ENCODE measurements at regions not wholly inside any gene's neighbourhood (a gene's known extent, or its start where the extent isn't known, plus 50 kb on each side); places are given as distances from the start of the nearest gene placed in this dataset.
A peak's percentile ranks its signal among the peaks of the same experiment; 100 is the strongest.

DNA sequence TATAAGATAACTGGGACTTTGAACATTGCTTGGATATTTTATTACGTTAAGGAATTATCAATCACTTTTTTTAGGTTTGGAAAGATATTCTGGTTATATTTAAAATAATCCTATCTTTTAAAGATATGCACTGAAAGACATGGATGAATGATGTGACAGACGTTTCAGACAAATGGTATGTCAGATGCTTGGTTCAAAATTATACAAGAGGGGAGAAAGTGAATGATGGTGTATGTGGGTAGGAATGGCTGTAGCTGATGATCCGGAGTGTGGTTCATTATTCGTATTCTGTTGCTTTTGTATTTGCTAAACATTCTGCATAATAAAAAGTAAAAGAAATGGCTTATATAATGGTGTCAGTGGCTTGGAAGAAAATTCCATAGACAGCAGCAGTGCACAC is 51.0 kb upstream of the SNRPB2 start:
- H3K9me3 ChIP-seq (ENCODE audit: control insufficient read depth, low read length, poor library complexity, severe bottlenecking): no peaks in the 10 kb centered on the region
- peaks cover 3% of the 10 kb centered on the region for H3K4me1 Mint-ChIP-seq
- no peaks in the 10 kb centered on the region for H3K36me3 Mint-ChIP-seq (ENCODE audit: low read depth)
- H3K4me3 Mint-ChIP-seq: no peak overlapping the region
- ATAC-seq (no peak), DNase-seq (no peak)
- H3K27me3 Mint-ChIP-seq: peaks cover 8% of the 10 kb centered on the region
- no peak overlapping the region for H3K27ac Mint-ChIP-seq

GRCh38 chr20:16676891-16677290 is 52.9 kb upstream of the SNRPB2 start:
- no peaks in the 10 kb centered on the region for H3K9me3 ChIP-seq (ENCODE audit: control insufficient read depth, low read length, poor library complexity, severe bottlenecking)
- H3K27me3 Mint-ChIP-seq: peaks cover 8% of the 10 kb centered on the region
- DNase-seq (no peak), ATAC-seq (no peak)
- H3K4me1 Mint-ChIP-seq: peaks cover 3% of the 10 kb centered on the region
- no peak overlapping the region for H3K4me3 Mint-ChIP-seq
- no peaks in the 10 kb centered on the region for H3K36me3 Mint-ChIP-seq (ENCODE audit: low read depth)
- H3K27ac Mint-ChIP-seq: no peak overlapping the region

- no peak for DNase-seq
- Mint-ChIP-seq H3K27ac (no peak overlapping the region), H3K27me3 (peaks cover 8% of the 10 kb centered on the region), H3K4me3 (no peak overlapping the region), H3K36me3 (ENCODE audit: low read depth) (no peaks in the 10 kb centered on the region), H3K4me1 (no peaks in the 10 kb centered on the region)
- ATAC-seq: no peak
- H3K9me3 ChIP-seq (ENCODE audit: control insufficient read depth, low read length, poor library complexity, severe bottlenecking): no peaks in the 10 kb centered on the region
Observed at GRCh38 chr20:16675001-16675564, 54.7 kb upstream of the SNRPB2 start.

DNA sequence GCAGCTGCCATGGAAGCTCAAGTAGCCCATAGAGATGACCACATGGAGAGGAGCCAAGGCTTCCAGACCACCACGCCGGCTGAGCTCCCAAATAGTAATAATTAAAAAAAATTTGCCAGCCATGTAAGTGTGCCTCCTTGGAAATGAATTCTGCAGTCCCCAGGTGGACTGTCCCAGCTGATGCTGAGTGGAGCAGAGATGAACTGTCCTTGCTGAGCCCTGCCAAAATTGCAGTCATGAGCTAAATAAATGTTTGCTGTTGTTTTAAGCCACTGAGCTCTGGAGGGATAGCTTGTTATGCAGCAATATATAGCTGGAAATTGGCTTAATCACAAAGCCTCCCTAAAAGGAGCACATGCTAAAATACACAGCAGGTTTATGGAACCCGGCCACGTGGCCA is 55.6 kb upstream of the SNRPB2 start:
- no peak overlapping the region for H3K27ac Mint-ChIP-seq
- ATAC-seq: no peak
- H3K36me3 Mint-ChIP-seq (ENCODE audit: low read depth): no peaks in the 10 kb centered on the region
- H3K27me3 Mint-ChIP-seq: peaks cover 8% of the 10 kb centered on the region
- no peaks in the 10 kb centered on the region for H3K4me1 Mint-ChIP-seq
- DNase-seq: no peak
- H3K4me3 Mint-ChIP-seq: no peak overlapping the region
- H3K9me3 ChIP-seq (ENCODE audit: control insufficient read depth, low read length, poor library complexity, severe bottlenecking): no peaks in the 10 kb centered on the region

DNA sequence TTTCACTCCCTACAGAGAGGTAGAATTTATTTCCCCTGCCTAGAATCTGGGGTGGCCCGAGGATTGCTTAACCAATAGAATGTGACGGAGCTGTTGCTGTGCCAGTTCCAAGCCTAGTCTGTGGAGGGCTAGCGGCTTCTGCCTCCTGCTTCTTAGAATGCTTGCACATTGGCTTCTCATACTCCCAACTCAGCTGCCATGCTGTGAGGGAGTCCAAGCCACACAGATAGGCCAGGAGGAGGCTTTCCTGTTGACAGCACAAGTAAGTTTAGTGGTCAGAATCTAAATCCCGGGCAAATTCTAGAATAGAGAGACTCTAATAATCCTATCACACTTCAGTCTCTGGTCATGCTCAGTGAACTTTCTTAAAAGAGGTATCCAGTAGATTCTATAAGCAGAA is 57.5 kb upstream of the SNRPB2 start:
- H3K27ac Mint-ChIP-seq: peak overlapping the region; percentile 24
- no peaks in the 10 kb centered on the region for H3K4me1 Mint-ChIP-seq
- ATAC-seq: no peak
- H3K4me3 Mint-ChIP-seq: no peak overlapping the region
- no peaks in the 10 kb centered on the region for H3K36me3 Mint-ChIP-seq (ENCODE audit: low read depth)
- no peaks in the 10 kb centered on the region for H3K9me3 ChIP-seq (ENCODE audit: control insufficient read depth, low read length, poor library complexity, severe bottlenecking)
- no peaks in the 10 kb centered on the region for H3K27me3 Mint-ChIP-seq
- DNase-seq: no peak

GRCh38 chr20:16671753-16672152 is 58.1 kb upstream of the SNRPB2 start:
- Mint-ChIP-seq H3K27ac (no peak overlapping the region), H3K4me1 (no peaks in the 10 kb centered on the region), H3K4me3 (no peak overlapping the region), H3K36me3 (ENCODE audit: low read depth) (no peaks in the 10 kb centered on the region), H3K27me3 (no peaks in the 10 kb centered on the region)
- H3K9me3 ChIP-seq (ENCODE audit: control insufficient read depth, low read length, poor library complexity, severe bottlenecking): no peaks in the 10 kb centered on the region
- ATAC-seq (no peak), DNase-seq (no peak)

DNA sequence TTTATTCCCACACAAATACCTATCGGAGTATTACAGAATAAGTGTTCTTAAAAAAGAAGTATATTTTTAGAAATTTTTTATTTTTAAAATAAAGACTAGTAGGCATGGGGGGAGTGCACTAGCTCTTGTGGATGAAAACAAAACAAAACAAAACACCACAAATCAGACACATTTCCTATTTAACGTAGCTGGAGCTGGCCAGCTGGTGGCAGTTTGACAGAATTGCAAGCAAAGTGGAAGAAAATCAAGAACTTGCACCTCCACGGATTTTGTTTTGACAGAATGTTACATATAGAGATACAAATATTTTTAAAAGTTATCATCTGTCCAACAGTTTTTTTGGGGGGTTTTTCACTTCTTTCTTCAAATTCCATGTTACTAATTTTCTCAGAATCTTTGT is 63.6 kb upstream of the SNRPB2 start:
- H3K27ac Mint-ChIP-seq: no peak overlapping the region
- H3K4me1 Mint-ChIP-seq: no peaks in the 10 kb centered on the region
- H3K4me3 Mint-ChIP-seq: no peak overlapping the region
- no peak for DNase-seq
- no peaks in the 10 kb centered on the region for H3K36me3 Mint-ChIP-seq (ENCODE audit: low read depth)
- H3K9me3 ChIP-seq (ENCODE audit: control insufficient read depth, low read length, poor library complexity, severe bottlenecking): no peaks in the 10 kb centered on the region
- ATAC-seq: no peak
- H3K27me3 Mint-ChIP-seq: peaks cover 13% of the 10 kb centered on the region

- Mint-ChIP-seq H3K4me1 (no peaks in the 10 kb centered on the region), H3K4me3 (no peak overlapping the region), H3K27me3 (peaks cover 22% of the 10 kb centered on the region), H3K36me3 (ENCODE audit: low read depth) (no peaks in the 10 kb centered on the region), H3K27ac (no peak overlapping the region)
- ATAC-seq (no peak), DNase-seq (no peak)
- no peaks in the 10 kb centered on the region for H3K9me3 ChIP-seq (ENCODE audit: control insufficient read depth, low read length, poor library complexity, severe bottlenecking)
Observed at GRCh38 chr20:16664020-16664419, 65.8 kb upstream of the SNRPB2 start.

DNA sequence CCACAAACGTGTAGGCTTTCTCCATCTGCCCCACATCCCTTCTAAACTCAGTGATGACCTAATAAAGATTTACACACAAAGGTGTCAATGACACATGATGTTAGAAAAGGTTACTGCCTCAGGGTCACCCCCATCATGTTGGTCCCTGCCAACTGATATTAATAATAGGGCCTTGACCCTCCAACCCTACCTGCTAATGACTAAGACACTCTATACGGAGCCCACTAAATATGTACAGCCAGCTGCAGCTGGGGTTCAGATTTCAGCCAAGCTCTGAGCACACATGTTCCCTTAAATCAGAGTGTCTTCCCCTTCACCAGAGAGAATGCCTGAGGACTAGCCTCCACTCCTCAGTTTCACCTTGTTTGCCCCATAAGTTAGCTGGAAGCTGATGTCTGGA is 67.4 kb upstream of the SNRPB2 start:
- no peaks in the 10 kb centered on the region for H3K9me3 ChIP-seq (ENCODE audit: control insufficient read depth, low read length, poor library complexity, severe bottlenecking)
- Mint-ChIP-seq H3K4me3 (no peak overlapping the region), H3K4me1 (no peaks in the 10 kb centered on the region), H3K27me3 (peaks cover 22% of the 10 kb centered on the region), H3K36me3 (ENCODE audit: low read depth) (no peaks in the 10 kb centered on the region), H3K27ac (no peak overlapping the region)
- DNase-seq (no peak), ATAC-seq (no peak)

GRCh38 chr20:16661756-16662155 is 68.1 kb upstream of the SNRPB2 start:
- no peaks in the 10 kb centered on the region for H3K4me1 Mint-ChIP-seq
- no peak for ATAC-seq
- no peaks in the 10 kb centered on the region for H3K9me3 ChIP-seq (ENCODE audit: control insufficient read depth, low read length, poor library complexity, severe bottlenecking)

GRCh38 chr20:16654858-16655535 is 74.8 kb upstream of the SNRPB2 start:
- Mint-ChIP-seq H3K4me1 (no peaks in the 10 kb centered on the region), H3K27ac (no peak overlapping the region), H3K36me3 (ENCODE audit: low read depth) (no peaks in the 10 kb centered on the region), H3K27me3 (peaks cover 39% of the 10 kb centered on the region), H3K4me3 (no peak overlapping the region)
- no peaks in the 10 kb centered on the region for H3K9me3 ChIP-seq (ENCODE audit: control insufficient read depth, low read length, poor library complexity, severe bottlenecking)
- DNase-seq (no peak), ATAC-seq (no peak)

More at GRCh38 chr20:16661756-16662155, 68.1 kb upstream of the SNRPB2 start:
- no peak overlapping the region for H3K27ac Mint-ChIP-seq
- no peak for DNase-seq
- H3K27me3 Mint-ChIP-seq: peaks cover 22% of the 10 kb centered on the region
- no peak overlapping the region for H3K4me3 Mint-ChIP-seq
- no peaks in the 10 kb centered on the region for H3K36me3 Mint-ChIP-seq (ENCODE audit: low read depth)

GRCh38 chr20:16653266-16653665 is 76.6 kb upstream of the SNRPB2 start:
- H3K36me3 Mint-ChIP-seq (ENCODE audit: low read depth): no peaks in the 10 kb centered on the region
- no peaks in the 10 kb centered on the region for H3K9me3 ChIP-seq (ENCODE audit: control insufficient read depth, low read length, poor library complexity, severe bottlenecking)
- no peak for ATAC-seq
- H3K27me3 Mint-ChIP-seq: peaks cover 35% of the 10 kb centered on the region
- DNase-seq: no peak
- no peak overlapping the region for H3K4me3 Mint-ChIP-seq
- H3K27ac Mint-ChIP-seq: no peak overlapping the region
- H3K4me1 Mint-ChIP-seq: no peaks in the 10 kb centered on the region

DNA sequence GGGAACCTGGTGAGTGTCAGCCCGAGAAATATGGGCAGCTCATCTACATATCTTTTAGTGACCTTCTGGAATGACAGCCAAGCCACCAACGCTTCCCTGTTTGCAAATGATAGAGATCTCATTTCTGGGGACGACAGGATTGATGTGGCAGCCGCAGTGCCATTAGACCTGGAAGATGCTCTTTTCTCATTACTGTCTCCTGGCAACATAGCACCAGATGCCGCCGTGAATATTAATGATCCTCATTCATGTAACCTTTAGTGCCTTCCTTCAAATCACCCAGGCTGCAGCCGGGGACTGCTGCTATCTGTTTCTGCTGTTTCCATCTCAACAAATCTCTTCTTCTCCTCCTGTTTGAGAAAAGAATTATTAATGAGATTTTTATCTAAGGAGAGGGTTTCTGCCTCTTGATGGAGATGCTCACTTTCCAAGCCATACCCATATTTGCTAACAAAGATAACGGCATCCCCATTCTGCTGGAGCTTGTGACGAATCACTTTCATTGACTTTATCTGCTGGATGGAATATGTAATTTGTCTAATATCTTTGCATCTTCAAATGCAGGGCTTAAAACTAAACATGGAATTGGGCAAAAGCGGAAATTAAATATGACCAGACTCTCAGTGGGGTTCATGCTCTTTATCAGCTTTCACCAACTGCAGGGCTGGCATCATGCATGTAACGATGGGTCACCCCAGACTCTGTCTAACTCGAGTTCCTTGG is 74.8 kb upstream of the KIF16B start:
- no peak for ATAC-seq
- H3K4me3 Mint-ChIP-seq: no peak overlapping the region

More for the DNA sequence above, 74.8 kb upstream of the KIF16B start:
- no peak overlapping the region for H3K27ac Mint-ChIP-seq
- peaks cover 36% of the 10 kb centered on the region for H3K27me3 Mint-ChIP-seq
- H3K36me3 Mint-ChIP-seq (ENCODE audit: low read depth): no peaks in the 10 kb centered on the region
- DNase-seq: no peak
- no peaks in the 10 kb centered on the region for H3K9me3 ChIP-seq (ENCODE audit: control insufficient read depth, low read length, poor library complexity, severe bottlenecking)
- H3K4me1 Mint-ChIP-seq: no peaks in the 10 kb centered on the region

Data from T-helper 17 cell (primary cell).